Pancreas (tissue), 10 donors: ENCODE measurements at regions not wholly inside any gene's neighbourhood (a gene's known extent, or its start where the extent isn't known, plus 50 kb on each side); places are given as distances from the start of the nearest gene placed in this dataset.

Source experiments
- ATAC-seq, 4 donors: fragments of 200-7000 bp; cut with Tn5 transposase; one replicate each; pipeline versions ENCODE4 v1.8.0 to v1.9.1; 2020; ENCODE audit warnings: mild to moderate bottlenecking in 4 of 4, moderate library complexity in 4 of 4
- DNase-seq, 6 donors: peaks; one replicate each; pipeline ENCODE4 v3.0.0-alpha.2; 2020
- FAIRE-seq: peaks from 2 replicates; lab custom pipeline; 2012; peaks lifted over from hg19 to GRCh38; lab: Jason Lieb, UNC
- H3K27ac ChIP-seq, 4 donors: fragments of 200-600 bp; sonication (generic); 1 replicate in 3 of 4; 2 replicates in 1 of 4; pipeline versions ENCODE4 v1.5.0 to v1.8.0; 2020
- H3K27me3 ChIP-seq, 4 donors: fragments of 200-600 bp; one replicate each; pipeline ENCODE4 v1.8.0; 2021
- H3K36me3 ChIP-seq, 3 donors: fragments of 200-600 bp; sonication (generic) in 1 of 3; one replicate each; pipeline versions ENCODE4 v1.5.0 to v1.8.0; 2020 to 2021
- H3K4me1 ChIP-seq, 3 donors: fragments of 200-600 bp; one replicate each; pipeline ENCODE4 v1.8.0; 2021
- H3K4me3 ChIP-seq, 4 donors: fragments of 200-600 bp; sonication (generic) in 2 of 4; one replicate each; pipeline versions ENCODE4 v1.5.0 to v1.8.0; 2020 to 2021
- H3K9me3 ChIP-seq, 4 donors: fragments of 200-600 bp; one replicate each; pipeline ENCODE4 v1.8.0; 2021
- WGBS, 2 donors: extraction: QIAGEN DNeasy Blood & Tissue Kit; methylation state at CpG; one replicate each; pipeline ENCODE4 v1.1.7; 2013; 5-methylcytosine and 5-hydroxymethylcytosine counted together
- intact Hi-C, 3 donors: fragments of 100-400 bp; cut with DNase I; formaldehyde crosslinking; loops; one replicate each; pipeline versions ENCODE4 v1.11.1 to v1.14.2; 2022
- TF ChIP-seq, protein P1 (sequence below), 4 donors: fragments of 200-600 bp; sonication (generic) in 3 of 4; IDR thresholded peaks; one replicate each; pipeline versions ENCODE4 v1.5.0 to v1.8.0; 2021; ENCODE audit warnings: antibody characterized with exemption in 4 of 4
- donor health status: healthy with polysubstance abuse.
- donor health status: DM: no; HTN: no; CAD: no; lungs with moderate emphysema.
- donor health status: DM: no; HTN: no; CAD: no.
- donor health status: control.
- donor health status: control.
- donor health status: Bipolar disorder and iron deficiency.
- donor health status: DM: yes; HTN: yes; CAD: no.
- donor health status: DM: no; HTN: no; CAD: no.
- donor health status: DM: no; HTN: no; CAD: no.
- donor health status: DM: yes; HTN: yes; CAD: no.

DNA sequence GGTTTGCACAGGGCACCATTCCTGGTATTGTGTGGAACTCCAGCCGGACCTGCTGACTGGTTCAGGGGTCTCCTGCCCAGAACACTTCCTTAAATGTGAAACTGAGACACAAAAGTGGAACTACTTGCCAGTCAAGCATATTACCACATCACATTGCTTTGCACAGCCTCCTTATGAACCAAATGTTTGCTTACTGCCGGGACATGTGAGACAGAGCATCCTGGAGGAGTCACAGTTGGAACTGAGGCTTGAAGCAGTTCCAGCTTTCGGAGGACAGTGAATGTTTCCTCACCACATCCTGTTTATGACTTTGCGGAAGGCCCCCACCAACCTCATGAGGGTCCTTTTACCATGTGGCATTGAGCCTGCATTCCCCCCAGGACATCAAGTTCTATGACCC, 105.8 kb upstream of the ARHGAP42 start:
- TF ChIP-seq, protein P1, sequence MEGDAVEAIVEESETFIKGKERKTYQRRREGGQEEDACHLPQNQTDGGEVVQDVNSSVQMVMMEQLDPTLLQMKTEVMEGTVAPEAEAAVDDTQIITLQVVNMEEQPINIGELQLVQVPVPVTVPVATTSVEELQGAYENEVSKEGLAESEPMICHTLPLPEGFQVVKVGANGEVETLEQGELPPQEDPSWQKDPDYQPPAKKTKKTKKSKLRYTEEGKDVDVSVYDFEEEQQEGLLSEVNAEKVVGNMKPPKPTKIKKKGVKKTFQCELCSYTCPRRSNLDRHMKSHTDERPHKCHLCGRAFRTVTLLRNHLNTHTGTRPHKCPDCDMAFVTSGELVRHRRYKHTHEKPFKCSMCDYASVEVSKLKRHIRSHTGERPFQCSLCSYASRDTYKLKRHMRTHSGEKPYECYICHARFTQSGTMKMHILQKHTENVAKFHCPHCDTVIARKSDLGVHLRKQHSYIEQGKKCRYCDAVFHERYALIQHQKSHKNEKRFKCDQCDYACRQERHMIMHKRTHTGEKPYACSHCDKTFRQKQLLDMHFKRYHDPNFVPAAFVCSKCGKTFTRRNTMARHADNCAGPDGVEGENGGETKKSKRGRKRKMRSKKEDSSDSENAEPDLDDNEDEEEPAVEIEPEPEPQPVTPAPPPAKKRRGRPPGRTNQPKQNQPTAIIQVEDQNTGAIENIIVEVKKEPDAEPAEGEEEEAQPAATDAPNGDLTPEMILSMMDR (IDR thresholded peaks at IDR 0.05), result no peak
- Histone ChIP-seq H3K27ac (no peak overlapping the region), H3K27me3 (no peaks in the 10 kb centered on the region), H3K4me3 (no peak overlapping the region), H3K36me3 (no peaks in the 10 kb centered on the region), H3K9me3 (no peaks in the 10 kb centered on the region), H3K4me1 (no peaks in the 10 kb centered on the region)
- ATAC-seq (peak in 1 of 4 donors; percentile 43), FAIRE-seq (no peak), DNase-seq (no peak)
- intact Hi-C loops, result no loop called here
- WGBS, 2 donors, result 48 to 58% methylated on average over 4 of the region's 4 CpGs

DNA sequence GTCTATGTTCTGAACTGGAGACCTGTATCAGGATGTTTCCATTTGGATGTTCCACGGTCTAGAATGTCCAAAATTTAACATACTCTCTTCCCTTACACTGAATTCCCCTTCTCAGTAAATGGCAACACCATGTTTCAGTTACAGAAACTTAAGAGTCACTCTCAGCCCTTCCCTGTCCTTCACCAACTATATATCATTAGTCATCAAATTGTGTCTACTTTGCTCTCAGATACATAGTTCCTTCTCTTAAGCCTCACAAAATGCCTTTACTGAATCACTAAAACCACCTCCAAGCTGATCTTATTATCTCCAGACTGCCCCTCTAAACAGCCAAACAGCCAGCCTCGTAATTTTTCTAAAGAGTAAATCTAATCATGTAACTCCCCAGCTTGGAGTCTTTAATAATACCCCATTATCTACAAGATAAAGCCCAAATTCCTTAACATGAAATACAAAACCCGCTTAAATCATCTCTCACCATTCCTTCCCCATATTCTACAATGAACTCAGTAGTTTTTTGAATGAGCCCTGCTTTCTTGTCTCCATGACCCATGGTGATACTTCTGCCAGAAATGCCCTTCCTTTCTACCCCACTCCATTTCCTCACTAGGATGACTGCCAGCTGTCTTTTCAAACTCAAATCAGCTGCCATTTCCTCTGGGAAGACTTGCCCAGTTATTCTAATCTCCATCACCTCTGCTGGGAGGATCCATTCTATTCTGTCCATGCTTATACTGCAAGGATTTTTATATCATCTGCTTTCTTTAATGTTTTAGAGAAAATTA, 102.7 kb upstream of the ARHGAP42 start:
- no peak for ATAC-seq
- no peak overlapping the region for H3K4me3 ChIP-seq
- H3K27me3 ChIP-seq, result no peaks in the 10 kb centered on the region
- intact Hi-C loops, result no loop called here
- no peaks in the 10 kb centered on the region for H3K36me3 ChIP-seq
- H3K4me1 ChIP-seq, result no peaks in the 10 kb centered on the region
- TF ChIP-seq, protein P1 (IDR thresholded peaks at IDR 0.05), result no peak
- DNase-seq, result no peak
- no peaks in the 10 kb centered on the region for H3K9me3 ChIP-seq
- FAIRE-seq, result no peak
- H3K27ac ChIP-seq, result no peak overlapping the region
- WGBS, 2 donors, result 52 to 66% methylated on average over 3 of the region's 3 CpGs

DNA sequence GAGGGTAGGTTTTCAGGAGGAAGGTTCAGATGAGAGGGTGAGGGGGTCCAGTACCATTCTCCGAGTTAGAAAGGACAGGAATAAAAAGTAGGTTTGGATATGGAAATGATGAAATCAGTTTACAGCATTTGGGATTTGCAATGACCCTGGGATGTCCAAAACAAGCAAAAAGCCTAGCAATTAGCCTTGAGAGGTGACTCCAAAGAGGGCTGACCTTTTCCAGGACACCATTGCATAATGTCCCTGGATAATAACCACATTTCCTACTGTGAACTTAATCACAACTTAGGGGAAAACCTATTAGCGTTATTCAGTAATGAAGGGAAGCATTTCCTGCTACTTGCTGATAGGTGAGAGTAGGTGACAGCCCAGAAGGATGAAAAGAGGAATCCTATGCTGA, 101.4 kb upstream of the ARHGAP42 start:
- WGBS, 2 donors, result 33 to 42% methylated on average over 2 of the region's 2 CpGs
- H3K27ac ChIP-seq, result no peak overlapping the region
- intact Hi-C loops, result no loop called here
- no peaks in the 10 kb centered on the region for H3K27me3 ChIP-seq
- no peaks in the 10 kb centered on the region for H3K36me3 ChIP-seq
- DNase-seq, result no peak
- H3K9me3 ChIP-seq, result no peaks in the 10 kb centered on the region
- FAIRE-seq, result no peak
- H3K4me1 ChIP-seq, result no peaks in the 10 kb centered on the region
- TF ChIP-seq, protein P1 (IDR thresholded peaks at IDR 0.05), result no peak
- no peak overlapping the region for H3K4me3 ChIP-seq
- no peak for ATAC-seq

DNA sequence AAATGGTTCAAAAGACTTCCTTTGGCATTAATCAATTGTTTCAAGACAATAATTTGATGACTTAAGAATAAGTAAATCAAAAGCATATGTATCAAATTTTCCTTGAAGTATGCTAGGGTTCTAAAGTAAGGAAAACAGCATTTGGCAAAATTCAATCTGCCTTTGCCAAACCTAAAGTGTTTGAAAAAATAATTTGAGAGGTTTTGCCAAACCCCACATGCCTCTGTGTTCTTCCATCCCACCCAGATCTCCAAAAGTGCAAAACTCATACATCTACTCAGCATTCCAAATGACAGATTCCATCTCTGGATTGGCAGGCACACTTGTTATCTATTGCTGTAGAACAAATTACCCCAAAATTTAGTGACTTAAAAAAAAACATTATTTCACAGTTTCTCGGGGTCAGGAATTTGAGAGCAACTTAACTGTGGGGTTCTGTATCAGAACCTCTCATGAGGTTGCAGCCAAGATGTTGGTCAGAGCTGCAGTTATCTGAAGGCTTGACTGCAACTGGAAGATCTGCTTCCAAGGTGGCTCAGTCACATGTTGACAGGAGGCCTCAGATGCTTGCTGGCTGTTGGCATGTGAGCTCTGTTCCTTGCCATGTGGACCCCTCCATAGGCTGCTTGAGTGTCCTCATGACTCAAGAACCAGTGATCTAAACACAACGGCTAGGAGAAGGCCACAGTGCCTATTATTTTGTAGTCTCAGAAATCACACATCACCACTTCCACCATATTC, 100.6 kb upstream of the ARHGAP42 start:
- no peak for DNase-seq
- no peak for ATAC-seq
- no peaks in the 10 kb centered on the region for H3K27me3 ChIP-seq
- H3K27ac ChIP-seq, result no peak overlapping the region
- H3K4me3 ChIP-seq, result no peak overlapping the region
- WGBS, 2 donors, result 52 to 71% methylated on average over 2 of the region's 2 CpGs
- intact Hi-C loops, result no loop called here
- no peaks in the 10 kb centered on the region for H3K36me3 ChIP-seq
- no peak for FAIRE-seq
- TF ChIP-seq, protein P1 (IDR thresholded peaks at IDR 0.05), result no peak
- H3K4me1 ChIP-seq, result no peaks in the 10 kb centered on the region
- H3K9me3 ChIP-seq, result no peaks in the 10 kb centered on the region
